HTR-8/SVneo (cell line): ENCODE measurements at regions not wholly inside any gene's neighbourhood (a gene's known extent, or its start where the extent isn't known, plus 50 kb on each side); places are given as distances from the start of the nearest gene placed in this dataset.
"Not testable (repeated sequence)": the region's sequence is repeated elsewhere in the genome, so short reads cannot be mapped to it uniquely, and the experiment has no call there.

Experiments used
- DNase-seq: peaks from one replicate; pipeline ENCODE4 v3.0.0; 2011; ENCODE audit warnings: low spot score, mixed read lengths; ENCODE audit not compliant: insufficient read length
- FAIRE-seq: peaks from 2 replicates; lab custom pipeline; 2011; peaks lifted over from hg19 to GRCh38; lab: Jason Lieb, UNC

DNA sequence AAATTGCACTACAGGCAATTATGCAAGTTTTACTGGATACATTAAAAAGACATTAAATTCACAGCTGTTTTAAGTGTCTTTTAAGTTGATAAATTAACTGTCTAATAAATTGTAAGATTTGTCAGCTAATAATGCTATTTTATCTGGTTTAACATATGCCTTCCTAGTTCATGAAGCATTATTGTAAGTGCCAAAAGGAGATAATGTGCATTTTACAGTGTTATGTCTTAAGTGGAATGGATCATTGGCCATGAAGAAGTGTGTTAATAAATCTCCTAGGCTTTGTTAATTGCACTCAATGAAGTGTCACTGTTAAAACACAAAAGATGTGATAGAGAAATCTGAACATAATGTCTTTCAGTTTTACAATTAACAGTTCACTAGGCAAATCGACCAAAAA is 784.3 kb upstream of the POU3F4 start:
- DNase-seq (no peak), FAIRE-seq (no peak)

DNA sequence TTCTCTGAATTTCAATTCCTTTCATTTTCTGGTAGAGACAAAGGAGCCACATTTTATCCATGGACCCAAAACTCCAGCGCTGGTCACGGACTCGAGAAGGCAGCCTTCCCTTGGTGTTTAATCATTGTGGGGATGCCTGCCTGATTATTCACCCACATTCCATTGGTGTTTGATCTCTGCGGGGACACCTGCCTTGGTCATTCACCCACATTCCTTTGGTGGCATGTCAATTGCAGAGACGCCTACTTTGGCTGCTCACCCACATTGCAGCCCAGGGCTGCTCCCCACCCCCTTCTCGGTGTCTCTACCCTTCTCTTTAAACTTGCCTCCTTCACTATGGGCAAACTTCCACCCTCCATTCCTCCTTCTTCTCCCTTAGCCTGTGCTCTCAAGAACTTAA is 780.7 kb upstream of the POU3F4 start:
- DNase-seq, FAIRE-seq: not testable (repeated sequence)

DNA sequence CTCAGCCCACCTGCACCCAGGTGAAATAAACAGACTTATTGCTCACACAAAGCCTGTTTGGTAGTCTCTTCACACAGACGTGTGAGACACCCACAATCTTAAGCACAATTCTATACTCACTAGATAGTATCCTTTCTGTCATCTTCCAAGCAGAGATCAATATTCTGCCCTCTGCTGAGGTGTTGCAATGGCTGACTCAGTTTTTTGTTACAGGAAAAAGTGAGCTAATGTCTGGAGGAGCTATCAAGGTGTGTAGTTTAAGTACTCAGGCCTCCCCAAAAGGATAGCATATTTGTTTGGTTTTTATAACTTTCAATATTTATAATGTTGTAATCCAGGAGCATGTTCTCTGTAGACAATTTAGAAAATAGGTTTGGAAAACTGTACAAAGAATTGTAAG is 775.2 kb upstream of the POU3F4 start:
- FAIRE-seq: no peak
- DNase-seq: no peak

DNA sequence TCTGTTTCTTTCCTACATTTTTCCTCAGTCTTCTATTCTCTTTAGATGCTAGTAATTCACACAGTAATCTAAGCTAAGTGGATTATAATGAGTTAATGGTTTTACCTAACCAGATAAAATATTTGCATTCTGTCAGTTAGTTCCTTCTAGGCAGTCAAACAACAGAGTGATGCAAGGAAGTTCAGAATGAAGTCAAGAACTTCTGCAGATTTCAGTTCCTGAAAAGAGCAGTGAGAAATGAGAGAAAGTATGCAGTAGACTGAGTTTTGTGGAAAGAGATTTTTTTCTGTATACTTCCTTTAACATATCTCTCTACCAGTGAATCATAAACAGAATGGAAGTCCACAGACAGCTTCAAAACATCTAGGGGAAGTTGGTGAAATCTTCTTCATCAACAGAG is 774.0 kb upstream of the POU3F4 start:
- FAIRE-seq: no peak
- no peak for DNase-seq

DNA sequence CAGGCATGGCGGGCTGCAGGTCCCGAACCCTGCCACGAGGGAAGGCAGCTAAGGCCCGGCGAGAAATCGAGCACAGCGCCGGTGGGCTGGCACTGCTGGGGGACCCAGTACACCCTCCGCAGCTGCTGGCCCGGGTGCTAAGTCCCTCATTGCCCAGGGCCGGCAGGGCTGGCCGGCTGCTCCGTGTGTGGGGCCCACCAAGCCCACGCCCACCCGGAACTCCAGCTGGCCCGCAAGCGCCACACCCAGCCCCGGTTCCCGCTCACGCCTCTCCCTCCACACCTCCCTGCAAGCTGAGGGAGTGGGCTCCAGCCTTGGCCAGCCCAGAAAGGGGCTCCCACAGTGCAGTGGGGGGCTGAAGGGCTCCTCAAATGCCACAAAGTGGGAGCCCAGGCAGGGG is 769.8 kb upstream of the POU3F4 start:
- FAIRE-seq, DNase-seq: not testable (repeated sequence)

DNA sequence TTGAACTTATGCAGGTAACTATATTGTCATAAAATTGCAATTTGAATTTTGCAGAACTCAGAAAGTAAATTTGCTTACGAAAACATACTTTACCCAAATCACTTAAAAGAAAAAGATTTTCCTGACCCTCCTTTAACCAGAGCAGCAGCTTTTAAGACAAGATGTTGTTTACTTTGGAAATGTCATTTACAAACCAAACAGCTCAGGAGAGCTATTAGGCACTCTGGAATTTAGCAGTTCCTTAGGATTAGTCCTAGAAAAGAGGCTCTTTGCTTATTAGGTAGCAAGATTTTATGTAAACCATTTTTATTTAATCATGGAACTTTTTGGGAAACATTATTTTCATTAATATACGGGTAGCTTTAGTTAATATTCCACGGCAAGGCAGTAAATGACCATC is 765.7 kb upstream of the POU3F4 start:
- FAIRE-seq (no peak), DNase-seq (no peak)

DNA sequence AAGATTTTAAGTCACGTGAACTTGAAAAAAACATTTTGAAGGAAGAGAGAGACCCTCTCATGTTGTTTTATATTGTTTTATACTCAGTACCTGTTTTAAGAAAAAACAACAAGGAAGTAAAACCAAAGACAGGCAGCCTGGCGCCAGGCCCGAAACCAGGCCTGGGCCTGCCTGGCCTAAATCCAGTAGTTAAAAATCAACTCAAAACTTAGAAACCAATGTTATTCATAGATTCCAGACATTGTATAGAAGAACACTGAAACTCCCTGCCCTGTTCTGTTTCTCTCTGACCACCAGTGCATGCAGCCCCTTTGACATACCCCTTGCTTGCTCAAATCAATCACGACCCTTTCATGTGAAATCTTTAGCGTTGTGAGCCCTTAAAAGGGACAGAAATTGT is 762.4 kb upstream of the POU3F4 start:
- DNase-seq, FAIRE-seq: not testable (repeated sequence)

DNA sequence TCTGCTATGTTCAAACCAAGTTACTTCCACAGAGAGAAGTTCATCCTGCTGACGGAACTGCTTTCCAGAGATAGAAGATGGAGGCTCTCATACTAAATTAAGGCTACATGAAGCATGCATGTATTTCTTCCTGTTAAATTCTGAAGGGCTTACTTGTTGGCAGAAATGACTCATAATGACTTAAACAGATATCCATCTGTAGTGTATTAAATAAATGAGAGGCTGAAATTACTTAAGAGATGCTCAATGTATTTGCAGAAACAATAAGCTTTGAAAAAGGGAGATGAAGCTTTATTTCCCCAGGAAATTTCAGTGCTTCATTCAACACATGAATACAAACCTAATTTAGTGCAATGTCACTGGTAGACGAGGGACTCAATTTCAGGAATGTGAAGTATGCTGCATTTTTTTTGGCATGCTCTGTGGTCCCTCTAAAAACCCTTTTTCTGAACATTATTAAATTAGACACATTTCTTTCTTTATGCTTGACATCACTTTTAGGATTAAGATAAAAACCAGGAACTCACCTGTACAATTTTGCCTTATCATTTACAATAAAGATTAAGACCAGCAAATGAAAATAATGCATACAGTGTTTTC is 759.1 kb upstream of the POU3F4 start:
- FAIRE-seq (no peak), DNase-seq (peak; percentile 0)

DNA sequence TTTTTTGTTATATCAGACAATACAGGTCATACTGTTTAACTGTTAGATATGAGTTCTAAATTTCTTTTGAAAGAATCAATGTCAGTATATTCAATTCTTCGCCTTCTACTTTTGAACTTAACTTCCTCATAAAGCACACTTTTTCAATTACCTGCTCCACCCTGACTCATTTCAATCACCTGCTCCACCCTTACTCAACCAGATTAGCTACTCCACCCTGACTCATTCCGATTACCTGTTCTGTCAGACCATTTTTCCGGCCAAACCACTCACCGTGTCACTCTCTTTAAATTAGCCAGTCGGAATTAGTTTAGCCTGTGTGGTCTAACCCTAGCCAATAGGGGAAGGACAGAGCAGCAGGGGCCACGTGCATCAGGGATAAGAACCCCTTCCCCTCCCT is 751.8 kb upstream of the POU3F4 start:
- FAIRE-seq (no peak), DNase-seq (no peak)

DNA sequence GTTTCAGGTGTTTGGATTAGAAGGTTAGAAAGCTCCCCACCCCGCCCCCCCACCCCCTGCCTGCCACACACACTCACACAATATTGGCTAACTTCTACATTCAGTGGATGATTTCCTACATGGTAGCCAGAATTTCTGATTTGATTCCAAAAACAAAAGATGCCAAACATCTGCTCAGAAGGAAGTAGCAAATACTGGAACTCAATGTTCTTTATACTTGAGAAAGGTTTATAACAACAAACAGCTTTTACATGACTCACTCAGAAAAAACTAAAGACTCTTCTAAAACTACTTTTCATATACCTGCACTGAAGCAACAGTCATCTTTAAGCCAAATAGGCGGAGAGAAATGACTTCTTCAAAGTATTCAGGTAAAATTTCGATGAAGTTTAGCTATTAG is 750.5 kb upstream of the POU3F4 start:
- no peak for DNase-seq
- FAIRE-seq: no peak

DNA sequence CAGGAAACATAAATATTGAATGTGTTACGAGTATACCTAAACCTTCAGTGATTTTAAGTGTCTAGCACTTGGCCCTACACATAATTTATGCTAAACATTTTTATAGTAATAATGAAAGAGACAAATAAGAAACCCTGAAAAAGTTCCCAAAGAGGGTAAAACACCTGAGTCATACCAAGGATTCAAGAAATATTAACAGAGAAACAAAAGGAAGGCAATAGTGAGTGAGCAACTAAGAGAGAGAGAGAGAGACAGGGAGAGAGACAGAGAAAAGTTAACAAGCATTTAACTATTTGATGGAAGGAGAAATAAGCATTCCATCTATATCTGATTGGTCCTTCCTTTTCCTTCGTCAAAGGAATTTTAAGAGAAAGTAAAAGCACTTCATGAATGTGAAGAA is 743.6 kb upstream of the POU3F4 start:
- FAIRE-seq: no peak
- no peak for DNase-seq

DNA sequence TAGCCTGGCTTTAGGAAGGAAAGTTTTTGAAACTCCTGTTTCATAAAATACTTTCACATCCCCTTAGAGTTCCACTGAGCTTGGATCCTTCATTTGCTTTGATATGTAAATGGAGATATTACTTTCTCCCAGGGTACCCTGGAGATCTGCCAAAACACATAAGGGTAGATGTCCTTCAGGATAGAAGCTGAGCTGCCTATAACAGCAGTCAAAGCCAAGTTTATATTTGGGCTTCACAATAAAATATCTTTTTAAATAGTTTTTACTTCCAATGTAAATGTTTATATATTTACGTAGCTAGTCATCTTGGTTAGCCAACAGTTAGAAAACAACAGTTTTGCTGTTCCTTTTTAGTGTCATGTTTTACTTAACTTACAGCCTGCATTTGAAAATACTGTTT is 742.3 kb upstream of the POU3F4 start:
- no peak for FAIRE-seq
- no peak for DNase-seq

DNA sequence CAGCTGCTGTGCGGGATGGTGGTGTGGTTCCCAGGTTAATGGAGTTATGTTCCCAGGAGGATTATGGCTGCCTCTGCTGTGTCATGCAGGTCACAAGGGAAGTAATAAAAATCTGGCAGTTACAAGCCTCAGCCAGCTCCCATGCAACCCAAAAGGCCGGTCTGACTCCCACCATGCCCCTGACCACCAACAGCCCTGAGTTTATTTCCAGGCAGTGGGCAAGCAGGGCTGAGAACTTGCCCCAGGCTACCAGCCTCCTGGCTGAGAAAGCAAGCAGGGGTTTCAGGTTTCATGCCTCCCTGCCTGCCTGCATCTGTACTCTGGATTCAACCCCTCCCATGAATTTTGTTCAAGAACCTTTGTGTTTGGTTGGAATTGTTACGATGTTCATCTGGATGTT is 732.7 kb upstream of the POU3F4 start:
- no peak for FAIRE-seq
- no peak for DNase-seq

DNA sequence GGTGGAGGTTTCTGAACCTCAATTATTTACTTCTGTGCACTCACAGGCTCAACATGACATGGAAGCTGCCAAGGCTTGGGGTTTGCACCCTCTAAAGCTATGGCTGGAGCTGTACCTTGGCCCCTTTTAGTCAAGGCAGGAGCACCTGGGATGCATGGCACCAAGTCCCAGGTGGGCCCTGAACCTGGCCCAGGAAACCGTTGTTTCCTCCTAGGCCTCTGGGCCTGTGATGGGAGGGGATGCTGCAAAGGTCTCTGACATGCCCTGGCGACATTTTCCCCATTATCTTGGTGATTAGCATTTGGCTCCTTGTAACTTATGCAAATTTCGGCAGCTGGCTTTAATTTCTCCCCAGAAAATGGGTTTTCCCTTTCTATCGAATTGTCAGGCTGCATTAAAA is 726.1 kb upstream of the POU3F4 start:
- DNase-seq (no peak), FAIRE-seq (no peak)

DNA sequence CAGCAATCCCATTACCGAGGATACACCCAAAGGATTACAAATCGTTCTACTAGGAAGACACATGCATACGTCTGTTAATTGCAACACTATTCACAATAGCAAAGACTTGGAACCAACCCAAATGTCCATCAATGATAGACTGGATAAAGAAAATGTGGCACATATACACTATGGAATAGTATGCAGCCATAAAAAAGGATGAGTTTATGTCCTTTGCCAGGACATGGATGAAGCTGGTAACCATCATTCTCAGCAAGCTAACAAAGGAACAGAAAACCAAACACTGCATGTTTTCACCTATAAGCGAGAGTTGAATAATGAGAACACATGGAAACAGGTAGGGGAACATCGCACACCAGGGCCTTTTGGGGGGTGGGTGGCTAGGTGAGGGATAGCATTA is 695.2 kb upstream of the POU3F4 start:
- not testable (repeated sequence) for FAIRE-seq

DNA sequence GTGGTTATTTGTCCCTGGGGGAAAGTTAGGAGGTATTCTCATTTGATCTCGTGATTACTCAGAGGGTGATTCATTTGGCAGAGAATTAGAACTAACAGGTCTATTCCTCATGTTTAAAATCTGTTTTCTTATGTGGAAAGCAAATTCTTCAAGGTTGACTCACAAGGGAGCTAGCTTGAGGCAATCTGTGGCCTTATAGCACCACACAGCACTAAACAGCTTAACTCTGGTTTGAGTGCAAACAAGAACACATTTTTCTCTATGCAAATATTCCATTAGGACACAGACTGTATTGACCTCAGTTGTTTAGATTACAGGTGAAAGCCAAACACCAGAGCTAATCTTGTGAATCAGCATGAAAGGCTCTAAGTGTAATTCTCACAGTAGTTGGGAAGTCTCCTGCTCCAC is 694.4 kb upstream of the POU3F4 start:
- DNase-seq (peak; percentile 11), FAIRE-seq (no peak)

More for the DNA sequence above, 695.2 kb upstream of the POU3F4 start:
- not testable (repeated sequence) for DNase-seq

DNA sequence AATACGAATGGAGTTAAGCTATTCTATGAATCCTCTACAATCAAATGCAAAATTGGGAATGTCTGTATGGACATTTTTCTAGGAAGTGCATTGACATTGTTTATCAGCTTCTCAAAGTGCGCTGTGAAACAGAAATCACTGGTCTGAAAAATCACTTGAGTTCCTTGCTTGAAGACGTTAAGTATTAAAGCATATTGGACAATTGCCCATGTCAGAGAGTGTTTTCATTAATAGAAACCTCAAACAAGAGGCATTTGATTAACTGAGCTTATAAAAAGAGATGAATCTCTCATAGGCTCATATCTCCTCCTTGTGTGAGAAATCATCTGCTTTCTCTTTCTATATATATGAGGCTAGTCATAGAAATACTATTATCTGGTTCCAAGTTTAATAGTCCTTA is 692.1 kb upstream of the POU3F4 start:
- FAIRE-seq (no peak), DNase-seq (no peak)

DNA sequence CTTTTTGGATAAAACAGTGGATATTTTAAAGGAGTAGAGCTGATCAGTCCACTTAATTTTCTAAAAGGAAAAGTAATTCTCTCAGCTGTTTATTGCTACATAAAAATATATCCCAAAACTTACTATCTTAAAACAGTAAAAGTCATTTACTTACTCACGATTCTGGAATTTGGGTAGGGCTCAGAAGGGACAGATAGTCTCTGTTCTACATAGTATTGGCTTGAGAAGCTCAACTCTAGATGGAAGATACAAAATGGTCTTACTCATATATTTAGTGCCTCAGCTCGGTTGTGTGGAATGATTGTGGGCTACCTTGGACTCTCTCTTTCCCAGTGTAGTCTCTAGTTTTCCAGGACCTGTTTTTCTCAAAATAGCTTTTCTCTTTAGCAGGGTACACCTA is 691.5 kb upstream of the POU3F4 start:
- FAIRE-seq (no peak), DNase-seq (no peak)

DNA sequence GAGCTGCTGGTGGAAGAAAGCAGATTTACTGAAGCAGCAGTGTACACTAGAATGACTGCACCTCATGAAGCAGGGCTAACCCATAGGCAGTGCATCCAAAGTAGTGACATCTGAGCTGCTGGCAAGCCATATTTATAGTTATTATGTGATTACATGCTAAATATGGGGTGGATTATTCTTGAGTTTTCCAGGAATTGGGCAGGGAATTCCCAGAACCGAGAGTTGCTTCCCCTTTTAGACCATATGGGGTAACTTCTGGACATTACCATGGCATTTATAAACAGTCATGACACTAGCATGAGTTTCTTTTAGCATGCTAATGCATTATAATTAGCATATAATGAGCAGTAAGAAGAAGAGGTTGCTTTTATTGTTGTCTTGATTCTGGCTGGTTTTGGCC is 665.8 kb upstream of the POU3F4 start:
- no peak for DNase-seq
- no peak for FAIRE-seq

DNA sequence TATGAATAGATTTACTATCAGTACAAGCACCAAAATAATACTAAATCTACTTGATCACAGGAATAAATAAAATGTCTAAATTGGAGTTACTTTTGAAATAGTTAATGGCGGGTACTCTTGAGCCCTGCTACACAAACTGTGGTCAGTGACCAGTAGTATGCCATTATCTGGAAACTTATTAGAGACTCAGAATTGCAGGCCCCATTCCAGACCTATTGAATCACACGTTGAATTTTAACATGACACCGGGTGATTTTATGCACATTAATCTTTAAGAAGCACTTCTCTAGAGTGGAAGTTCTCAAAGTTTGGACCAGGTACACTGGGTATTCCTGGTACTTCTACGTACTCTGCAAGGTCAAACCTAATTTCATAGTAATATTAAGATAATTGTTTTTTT is 660.0 kb upstream of the POU3F4 start:
- FAIRE-seq (no peak), DNase-seq (no peak)
